Mucosa of rectum (tissue), 2 donors: ENCODE measurements at regions not wholly inside any gene's neighbourhood (a gene's known extent, or its start where the extent isn't known, plus 50 kb on each side); places are given as distances from the start of the nearest gene placed in this dataset.

Experiments used
- H3K27ac ChIP-seq, 2 donors: one replicate each; pipeline ENCODE4 v1.7.0; 2013; ENCODE audit warnings: inconsistent platforms in 2 of 2, low read depth in 2 of 2, low read length in 2 of 2
- H3K27me3 ChIP-seq, 2 donors: one replicate each; pipeline ENCODE4 v1.7.0; 2013; ENCODE audit warnings: low read length in 2 of 2; ENCODE audit not compliant: control insufficient read depth in 2 of 2, insufficient read depth in 2 of 2
- H3K36me3 ChIP-seq, 2 donors: one replicate each; pipeline ENCODE4 v1.7.0; 2013; ENCODE audit warnings: low read length in 2 of 2; ENCODE audit not compliant: control insufficient read depth in 2 of 2, insufficient read depth in 2 of 2
- H3K4me1 ChIP-seq, 2 donors: one replicate each; pipeline ENCODE4 v1.7.0; 2013; ENCODE audit warnings: low read length in 2 of 2, mild to moderate bottlenecking in 1 of 2; ENCODE audit not compliant: control insufficient read depth in 2 of 2, insufficient read depth in 2 of 2
- H3K4me3 ChIP-seq, 2 donors: one replicate each; pipeline ENCODE4 v1.7.0; 2013; ENCODE audit warnings: low read length in 2 of 2
- H3K9ac ChIP-seq, 2 donors: one replicate each; pipeline ENCODE4 v1.7.0; 2013; ENCODE audit warnings: low read length in 2 of 2, low read depth in 1 of 2, mild to moderate bottlenecking in 1 of 2
- H3K9me3 ChIP-seq, 2 donors: one replicate each; pipeline ENCODE4 v1.7.0; 2013; ENCODE audit warnings: low read length in 2 of 2; ENCODE audit not compliant: control insufficient read depth in 2 of 2
- donor health status: healthy.
- donor health status: Normal muscosa, but diverticular disease.

- H3K36me3 ChIP-seq: no peaks in the 10 kb centered on the region
- no peaks in the 10 kb centered on the region for H3K9me3 ChIP-seq
- no peaks in the 10 kb centered on the region for H3K4me1 ChIP-seq
- H3K9ac ChIP-seq: no peak overlapping the region
- H3K27me3 ChIP-seq: no peaks in the 10 kb centered on the region
- H3K4me3 ChIP-seq: no peak overlapping the region
- no peak overlapping the region for H3K27ac ChIP-seq
These were observed 378.3 kb downstream of the KCTD16 start for GRCh38 chr5:144548936-144549335.

DNA sequence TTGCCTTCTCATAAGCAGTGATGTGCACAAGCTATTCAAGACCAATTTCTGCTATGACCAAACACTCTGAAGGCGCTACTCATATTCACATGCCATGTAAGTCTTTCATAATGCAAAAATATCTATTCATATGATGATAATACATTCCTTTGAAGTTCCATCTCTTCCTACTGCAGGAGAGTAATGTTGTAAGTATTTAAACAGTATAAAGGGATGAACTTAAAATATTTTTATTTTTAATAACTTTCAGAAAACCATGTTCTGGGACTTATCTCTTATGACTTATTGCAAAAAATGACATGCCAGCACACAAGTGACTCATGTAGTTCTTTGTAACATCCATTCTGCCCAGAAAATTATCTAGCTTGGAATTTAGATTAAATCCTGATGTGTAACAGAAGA lies 376.4 kb downstream of the KCTD16 start:
- H3K27me3 ChIP-seq: no peaks in the 10 kb centered on the region

GRCh38 chr5:144538845-144539244 lies 368.2 kb downstream of the KCTD16 start:
- Histone ChIP-seq H3K36me3 (no peaks in the 10 kb centered on the region), H3K27me3 (no peaks in the 10 kb centered on the region), H3K9me3 (no peaks in the 10 kb centered on the region), H3K4me3 (no peak overlapping the region), H3K9ac (no peak overlapping the region), H3K27ac (no peak overlapping the region), H3K4me1 (no peaks in the 10 kb centered on the region)

More for the DNA sequence above, 376.4 kb downstream of the KCTD16 start:
- H3K27ac ChIP-seq: no peak overlapping the region
- no peaks in the 10 kb centered on the region for H3K4me1 ChIP-seq
- H3K9me3 ChIP-seq: no peaks in the 10 kb centered on the region
- no peaks in the 10 kb centered on the region for H3K36me3 ChIP-seq
- no peak overlapping the region for H3K4me3 ChIP-seq
- H3K9ac ChIP-seq: no peak overlapping the region
